IPS DF 19.7 (cell line): ENCODE measurements at regions not wholly inside any gene's neighbourhood (a gene's known extent, or its start where the extent isn't known, plus 50 kb on each side); places are given as distances from the start of the nearest gene placed in this dataset.
"Not testable (repeated sequence)": the region's sequence is repeated elsewhere in the genome, so short reads cannot be mapped to it uniquely, and the experiment has no call there.

Experiments
- DNase-seq: peaks from one replicate; pipeline ENCODE4 v3.0.0-alpha.2; 2013; ENCODE audit warnings: low read depth, low spot score

- no peak for DNase-seq
Measured at GRCh38 chrX:2640436-2641150, 50.5 kb upstream of the CD99 start.

- DNase-seq, result no peak
Measured at GRCh38 chrX:2638279-2638678, 52.8 kb upstream of the CD99 start.

GRCh38 chrX:2635342-2635741 lies 55.8 kb upstream of the CD99 start:
- no peak for DNase-seq

GRCh38 chrX:2632533-2633504 lies 58.3 kb upstream of the CD99 start:
- DNase-seq, result no peak

DNA sequence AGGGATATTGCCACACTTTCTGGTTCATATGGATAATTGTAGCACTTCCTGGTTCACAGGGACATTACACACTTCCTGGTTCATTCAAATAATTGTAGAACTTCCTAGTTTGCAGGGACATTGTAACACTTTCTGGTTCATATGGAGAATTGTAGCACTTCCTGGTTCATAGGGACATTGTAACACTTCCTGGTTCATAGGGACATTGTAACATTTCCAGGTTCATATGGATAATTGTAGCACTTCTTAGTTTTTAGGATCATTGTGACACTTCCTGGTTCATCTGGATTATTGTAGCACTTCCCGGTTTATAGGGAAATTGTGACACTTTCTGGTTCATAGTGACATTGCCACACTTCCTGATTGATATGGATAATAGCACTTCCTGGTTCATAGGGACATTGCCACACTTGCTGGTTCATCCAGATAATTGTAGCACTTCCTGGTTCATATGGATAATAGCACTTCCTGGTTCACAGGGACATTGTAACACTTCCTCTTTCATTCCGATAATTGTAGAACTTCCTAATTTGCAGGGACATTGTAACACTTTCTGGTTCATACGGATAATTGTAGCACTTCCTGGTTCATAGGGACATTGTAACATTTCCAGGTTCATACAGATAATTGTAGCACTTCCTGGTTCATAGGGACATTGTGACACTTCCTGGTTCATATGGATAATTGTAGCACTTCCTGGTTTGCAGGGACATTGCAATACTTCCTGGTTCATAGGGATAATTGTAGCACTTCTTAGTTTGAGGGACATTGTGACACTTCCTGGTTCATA lies 59.2 kb upstream of the CD99 start:
- no peak for DNase-seq

- DNase-seq, result not testable (repeated sequence)
Measured at GRCh38 chrX:2630935-2631742, 60.0 kb upstream of the CD99 start.

DNA sequence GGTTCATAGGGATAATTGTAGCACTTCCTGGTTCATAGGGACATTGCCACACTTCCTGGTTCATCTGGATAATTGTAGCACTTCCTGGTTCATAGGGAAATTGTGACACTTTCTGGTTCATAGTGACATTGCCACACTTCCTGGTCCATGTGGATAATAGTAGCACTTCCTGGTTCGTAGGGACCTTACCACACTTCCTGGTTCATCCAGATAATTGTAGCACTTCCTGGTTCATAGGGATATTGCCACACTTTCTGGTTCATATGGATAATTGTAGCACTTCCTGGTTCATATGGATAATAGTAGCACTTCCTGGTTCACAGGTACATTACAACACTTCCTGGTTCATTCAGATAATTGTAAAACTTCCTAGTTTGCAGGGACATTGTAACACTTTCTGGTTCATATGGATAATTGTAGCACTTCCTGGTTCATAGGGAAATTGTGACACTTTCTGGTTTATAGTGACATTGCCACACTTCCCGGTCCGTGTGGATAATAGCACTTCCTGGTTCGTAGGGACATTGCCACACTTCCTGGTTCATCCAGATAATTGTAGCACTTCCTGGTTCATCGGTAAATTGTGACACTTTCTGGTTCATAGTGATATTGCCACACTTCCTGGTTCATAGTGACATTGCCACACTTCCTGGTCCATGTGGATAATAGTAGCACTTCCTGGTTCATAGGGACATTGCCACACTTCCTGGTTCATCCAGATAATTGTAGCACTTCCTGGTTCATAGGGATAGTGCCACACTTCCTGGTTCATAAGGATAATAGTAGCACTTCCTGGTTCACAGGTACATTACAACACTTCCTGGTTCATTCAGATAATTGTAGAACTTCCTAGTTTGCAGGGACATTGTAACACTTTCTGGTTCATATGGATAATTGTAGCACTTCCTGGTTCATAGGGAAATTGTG lies 60.8 kb upstream of the CD99 start:
- DNase-seq, result not testable (repeated sequence)

DNA sequence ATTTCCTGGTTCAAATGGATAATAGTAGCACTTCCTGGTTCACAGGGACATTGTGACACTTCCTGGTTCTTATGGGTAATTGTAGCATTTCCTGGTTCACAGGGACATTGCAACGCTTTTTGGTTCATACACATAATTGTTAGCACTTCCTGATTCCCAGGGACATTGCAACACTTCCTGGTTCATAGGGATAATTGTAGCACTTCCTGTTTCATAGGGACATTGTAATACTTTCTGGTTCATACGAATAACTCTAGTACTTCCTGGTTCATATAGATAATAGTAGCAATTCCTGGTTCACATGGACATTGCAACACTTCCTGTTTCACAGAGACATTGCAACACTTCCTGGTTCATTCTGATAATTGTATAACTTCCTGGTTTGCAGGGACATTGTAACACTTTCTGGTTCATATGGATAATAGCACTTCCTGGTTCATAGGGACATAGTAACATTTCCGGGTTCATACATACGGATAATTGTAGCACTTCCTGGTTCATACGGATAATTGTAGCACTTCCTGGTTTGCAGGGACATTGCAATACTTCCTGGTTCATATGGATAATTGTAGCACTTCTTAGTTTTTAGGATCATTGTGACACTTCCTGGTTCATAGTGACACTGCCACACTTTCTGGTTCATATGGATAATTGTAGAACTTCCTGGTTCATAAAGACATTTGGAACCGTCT lies 61.6 kb upstream of the CD99 start:
- no peak for DNase-seq

DNA sequence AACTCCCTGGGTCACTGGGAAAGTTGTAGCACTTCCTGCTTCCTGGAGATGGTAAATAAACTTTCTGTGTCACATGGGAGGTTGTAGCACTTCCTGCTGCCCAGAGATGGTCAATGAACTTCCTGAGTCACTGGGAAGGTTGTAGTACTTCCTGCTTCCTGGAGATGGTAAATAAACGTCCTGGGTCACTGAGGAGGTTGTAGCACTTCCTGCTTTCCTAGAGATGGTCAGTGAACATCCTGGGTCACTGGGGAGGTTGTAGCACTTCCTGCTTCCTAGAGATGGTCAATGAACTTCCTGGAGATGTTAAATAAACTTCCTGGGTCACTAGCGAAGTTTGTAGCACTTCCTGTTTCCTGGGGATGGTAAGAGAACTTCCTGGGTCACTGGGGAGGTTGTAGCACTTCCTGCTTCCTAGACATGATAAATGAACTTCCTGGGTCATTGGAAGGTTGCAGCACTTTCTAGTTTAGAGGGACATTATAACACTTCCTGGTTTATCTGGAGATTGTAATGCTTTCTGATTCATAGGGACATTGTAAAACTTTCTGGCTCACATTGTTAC lies 62.3 kb upstream of the CD99 start:
- DNase-seq, result no peak

DNA sequence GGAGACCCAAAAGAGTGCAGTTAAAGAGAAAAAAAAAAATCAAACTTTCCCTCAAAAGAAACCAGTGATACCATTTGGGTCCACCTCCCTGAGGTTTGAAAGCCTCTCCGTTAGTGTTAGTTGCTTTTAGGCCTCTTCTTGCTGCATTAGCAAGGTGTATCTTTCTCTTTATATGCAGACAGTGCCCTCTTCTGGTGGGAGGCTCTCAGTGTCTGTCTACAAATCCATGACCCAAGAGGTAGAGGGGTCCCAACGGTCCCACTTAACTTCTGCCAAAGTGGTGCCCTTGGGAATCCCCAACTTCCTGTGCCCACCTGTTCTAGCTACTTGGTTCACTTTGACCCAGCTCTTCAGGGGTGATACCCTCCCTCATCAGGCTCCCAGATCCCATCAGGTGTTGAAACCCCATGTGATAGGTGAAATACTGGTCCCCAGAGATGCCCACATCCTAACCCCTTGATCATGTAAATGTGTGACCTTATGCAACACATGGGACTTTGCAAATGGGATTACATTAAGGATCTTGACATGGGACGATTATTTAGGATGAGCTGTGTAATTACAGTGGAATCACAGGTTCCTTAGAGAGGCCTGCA lies 63.7 kb upstream of the CD99 start:
- no peak for DNase-seq

GRCh38 chrX:2626750-2627149 lies 64.3 kb upstream of the CD99 start:
- DNase-seq, result no peak

DNA sequence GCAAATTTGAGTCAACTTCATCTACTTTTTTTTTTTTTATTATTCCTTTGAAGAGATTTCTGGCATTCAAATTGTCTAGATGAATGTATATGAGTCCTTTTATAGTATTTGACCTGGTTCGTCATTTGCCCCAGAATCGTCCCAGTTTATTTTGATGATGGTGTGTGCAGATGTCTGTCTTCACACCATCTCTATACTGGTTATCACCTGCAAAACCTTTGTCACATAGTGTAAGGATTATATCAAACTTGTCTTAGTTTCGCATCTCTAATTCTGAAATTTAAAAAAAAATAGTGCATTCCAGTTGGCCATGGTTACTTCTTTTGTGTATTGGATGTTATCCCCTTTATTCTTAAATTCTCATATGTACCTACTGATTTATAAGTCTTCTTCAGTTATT lies 70.5 kb upstream of the CD99 start:
- no peak for DNase-seq

DNA sequence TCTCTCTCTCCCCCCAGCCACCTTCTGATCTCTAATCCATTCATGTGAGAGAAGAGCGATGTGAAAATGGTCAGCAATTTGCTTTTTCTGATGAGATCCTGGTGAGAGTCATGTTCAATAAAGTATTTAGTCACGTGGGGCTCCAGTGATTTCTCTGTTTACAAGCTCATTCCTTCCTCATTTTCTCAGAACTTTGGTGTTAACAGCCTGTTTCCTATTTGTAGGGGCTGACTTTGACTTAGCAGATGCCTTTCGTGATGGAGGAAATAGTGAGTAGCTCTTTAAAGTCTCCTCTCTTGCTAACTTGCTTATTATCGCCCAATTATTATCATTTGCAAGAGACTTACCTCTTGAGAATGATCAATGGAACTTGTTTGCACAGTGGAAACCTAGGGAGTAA lies 72.6 kb upstream of the CD99 start:
- no peak for DNase-seq

DNA sequence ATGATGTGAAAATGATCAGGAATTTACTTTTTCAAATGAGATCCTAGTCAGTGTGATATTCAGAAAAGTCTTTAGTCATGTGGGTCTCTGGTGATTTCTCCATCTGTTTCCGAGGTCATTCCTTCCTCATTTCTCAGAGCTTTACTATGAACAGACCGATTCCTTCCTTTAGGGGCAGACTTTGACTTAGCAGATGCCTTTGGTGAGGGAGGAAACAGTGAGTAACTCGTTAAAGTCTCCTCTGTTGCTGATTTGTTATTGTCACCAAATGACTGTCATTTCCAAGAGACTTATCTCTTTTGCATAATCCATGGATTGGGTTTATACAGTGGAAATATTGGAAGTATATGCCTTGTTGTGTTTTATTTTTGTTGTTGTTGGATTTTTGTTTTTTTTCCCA lies 76.2 kb upstream of the CD99 start:
- DNase-seq, result no peak

GRCh38 chrX:2610246-2611170 lies 80.6 kb upstream of the CD99 start:
- DNase-seq, result no peak

GRCh38 chrX:2609431-2610238 lies 81.5 kb upstream of the CD99 start:
- DNase-seq, result no peak
